MM.1S (cell line): ENCODE measurements at regions not wholly inside any gene's neighbourhood (a gene's known extent, or its start where the extent isn't known, plus 50 kb on each side); places are given as distances from the start of the nearest gene placed in this dataset.

ENCODE experiments used
- DNase-seq: peaks from one replicate; pipeline ENCODE4 v3.0.0-alpha.2; 2015
- H2AFZ ChIP-seq: fragments of 300-600 bp; sonication (generic); 2 replicates; pipeline ENCODE4 v1.6.0; 2016; ENCODE audit warnings: antibody characterized with exemption, low read length
- H3F3A ChIP-seq: fragments of 300-600 bp; sonication (generic); 2 replicates; pipeline ENCODE4 v1.6.1; 2016; ENCODE audit warnings: mild to moderate bottlenecking, antibody characterized with exemption, low read length, moderate library complexity, mixed read lengths; ENCODE audit not compliant: insufficient read depth
- H3K27ac ChIP-seq: fragments of 300-600 bp; sonication (generic); 2 replicates; pipeline ENCODE4 v1.5.1; 2016; ENCODE audit warnings: mild to moderate bottlenecking, low read length
- H3K27me3 ChIP-seq: fragments of 300-600 bp; sonication (generic); replicated peaks from 2 replicates; pipeline ENCODE4 v1.6.0; 2016; ENCODE audit warnings: low read length; ENCODE audit not compliant: insufficient read depth
- H3K36me3 ChIP-seq: fragments of 300-600 bp; sonication (generic); replicated peaks from 2 replicates; pipeline ENCODE4 v1.6.1; 2016; ENCODE audit warnings: mild to moderate bottlenecking, low read length, mixed read lengths; ENCODE audit not compliant: insufficient read depth
- H3K4me1 ChIP-seq: fragments of 300-600 bp; sonication (generic); 2 replicates; pipeline ENCODE4 v1.6.1; 2016; ENCODE audit warnings: low read length, mixed read lengths
- H3K4me2 ChIP-seq: fragments of 300-600 bp; sonication (generic); 2 replicates; pipeline ENCODE4 v1.6.0; 2016; ENCODE audit warnings: low read depth, low read length
- H3K4me3 ChIP-seq: fragments of 300-600 bp; sonication (generic); 2 replicates; pipeline ENCODE4 v1.5.1; 2016; ENCODE audit warnings: low read length, mixed read lengths
- H3K79me2 ChIP-seq: fragments of 300-600 bp; sonication (generic); 2 replicates; pipeline ENCODE4 v1.6.1; 2016; ENCODE audit warnings: mixed run types, low read length, mixed read lengths
- H3K9ac ChIP-seq: fragments of 300-600 bp; sonication (generic); 2 replicates; pipeline ENCODE4 v1.6.1; 2016; ENCODE audit warnings: low read length, mixed read lengths
- H3K9me2 ChIP-seq: fragments of 300-600 bp; sonication (generic); replicated peaks from 2 replicates; pipeline ENCODE4 v1.6.1; 2016; ENCODE audit warnings: mild to moderate bottlenecking, low read length, mixed read lengths; ENCODE audit not compliant: insufficient read depth
- H3K9me3 ChIP-seq: fragments of 300-600 bp; sonication (generic); replicated peaks from 2 replicates; pipeline ENCODE4 v1.6.1; 2016; ENCODE audit warnings: mild to moderate bottlenecking, low read length, mixed read lengths; ENCODE audit not compliant: insufficient read depth
- H4K20me1 ChIP-seq: fragments of 300-600 bp; sonication (generic); 2 replicates; pipeline ENCODE4 v1.6.1; 2016; ENCODE audit warnings: mild to moderate bottlenecking, low read length, moderate library complexity, mixed read lengths; ENCODE audit not compliant: insufficient read depth
- EZH2 ChIP-seq: fragments of 300-600 bp; sonication (generic); optimal IDR thresholded peaks from 2 replicates; pipeline ENCODE3; 2017; ENCODE audit warnings: low read depth, mild to moderate bottlenecking, antibody characterized with exemption, low read length, mixed read lengths
- EZH2phosphoT487 ChIP-seq: fragments of 300-600 bp; sonication (generic); IDR thresholded peaks from 2 replicates; pipeline ENCODE4 v1.6.1; 2018; ENCODE audit warnings: antibody characterized with exemption, low read length
- TF ChIP-seq, protein P1 (sequence below): fragments of 300-600 bp; sonication (generic); IDR thresholded peaks from 2 replicates; pipeline ENCODE4 v1.5.1; 2016; ENCODE audit warnings: antibody characterized with exemption, low read length, mixed read lengths

DNA sequence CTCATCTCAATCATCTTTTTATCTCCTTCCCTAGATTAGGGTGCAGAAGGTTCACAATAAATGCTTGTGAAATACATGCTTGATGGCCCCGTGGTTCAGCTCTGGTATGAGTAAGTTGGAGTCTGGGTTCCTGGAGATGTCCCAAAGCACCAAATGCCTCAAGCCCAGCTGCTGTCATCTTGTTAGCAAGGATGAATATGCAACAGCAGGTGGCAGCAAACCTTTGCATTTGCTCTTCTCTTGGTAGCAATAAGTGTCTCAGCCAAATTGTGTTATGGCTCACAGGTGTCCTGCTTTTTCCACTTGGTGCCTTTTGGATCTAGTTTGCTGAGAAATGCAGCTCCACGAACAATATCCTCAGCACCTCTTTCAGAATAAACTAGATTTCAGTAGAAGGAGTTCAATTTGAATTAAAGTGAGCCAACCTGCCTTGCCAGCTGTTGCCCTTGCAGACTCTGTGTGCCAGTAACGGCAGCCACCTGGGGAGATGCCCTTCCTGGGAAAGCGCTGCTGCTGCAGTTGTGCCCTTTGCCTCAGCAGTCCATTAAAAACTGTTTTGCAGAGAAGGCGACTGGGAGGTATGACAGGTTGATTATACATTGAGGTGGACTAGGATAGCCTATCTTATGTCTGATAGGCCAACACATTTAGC is 417.3 kb downstream of the SNAPC1 start:
- no peak for TF ChIP-seq EZH2phosphoT487
- no peak for TF ChIP-seq EZH2
- TF ChIP-seq, protein P1, sequence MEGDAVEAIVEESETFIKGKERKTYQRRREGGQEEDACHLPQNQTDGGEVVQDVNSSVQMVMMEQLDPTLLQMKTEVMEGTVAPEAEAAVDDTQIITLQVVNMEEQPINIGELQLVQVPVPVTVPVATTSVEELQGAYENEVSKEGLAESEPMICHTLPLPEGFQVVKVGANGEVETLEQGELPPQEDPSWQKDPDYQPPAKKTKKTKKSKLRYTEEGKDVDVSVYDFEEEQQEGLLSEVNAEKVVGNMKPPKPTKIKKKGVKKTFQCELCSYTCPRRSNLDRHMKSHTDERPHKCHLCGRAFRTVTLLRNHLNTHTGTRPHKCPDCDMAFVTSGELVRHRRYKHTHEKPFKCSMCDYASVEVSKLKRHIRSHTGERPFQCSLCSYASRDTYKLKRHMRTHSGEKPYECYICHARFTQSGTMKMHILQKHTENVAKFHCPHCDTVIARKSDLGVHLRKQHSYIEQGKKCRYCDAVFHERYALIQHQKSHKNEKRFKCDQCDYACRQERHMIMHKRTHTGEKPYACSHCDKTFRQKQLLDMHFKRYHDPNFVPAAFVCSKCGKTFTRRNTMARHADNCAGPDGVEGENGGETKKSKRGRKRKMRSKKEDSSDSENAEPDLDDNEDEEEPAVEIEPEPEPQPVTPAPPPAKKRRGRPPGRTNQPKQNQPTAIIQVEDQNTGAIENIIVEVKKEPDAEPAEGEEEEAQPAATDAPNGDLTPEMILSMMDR = peak; percentile 48
- peak; percentile 47 for DNase-seq
- no peaks in the 10 kb centered on the region for H3K36me3 ChIP-seq
- H3K9me2 ChIP-seq = no peaks in the 10 kb centered on the region
- H3K4me1 ChIP-seq = no peaks in the 10 kb centered on the region
- H3K9ac ChIP-seq = no peak overlapping the region
- H3K4me3 ChIP-seq = no peak overlapping the region
- H3K27ac ChIP-seq = no peak overlapping the region
- no peak overlapping the region for H3K4me2 ChIP-seq
- no peaks in the 10 kb centered on the region for H3F3A ChIP-seq
- no peak overlapping the region for H2AFZ ChIP-seq
- no peaks in the 10 kb centered on the region for H3K27me3 ChIP-seq
- no peaks in the 10 kb centered on the region for H3K9me3 ChIP-seq
- H3K79me2 ChIP-seq = no peaks in the 10 kb centered on the region
- no peaks in the 10 kb centered on the region for H4K20me1 ChIP-seq

DNA sequence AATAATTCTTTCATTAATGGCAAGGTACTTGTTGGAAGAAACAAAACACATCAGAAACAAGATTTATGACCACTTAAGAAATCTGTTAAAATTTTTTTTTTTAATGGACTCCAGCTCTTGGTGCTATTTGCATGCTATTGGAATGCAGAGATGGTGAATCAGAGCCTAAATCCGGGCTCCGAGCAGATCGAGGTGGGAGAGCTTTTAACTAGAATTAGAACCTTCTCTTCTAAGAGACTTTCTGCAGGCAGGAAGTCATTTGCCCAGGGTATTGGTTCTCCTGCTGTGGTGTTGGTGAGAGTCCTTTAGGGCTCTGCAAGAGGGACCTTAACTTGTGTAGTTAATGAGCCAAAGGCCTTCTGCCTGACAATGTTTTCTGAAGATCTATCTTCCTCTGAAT is 419.4 kb downstream of the SNAPC1 start:
- Histone ChIP-seq H3K27me3 (no peaks in the 10 kb centered on the region), H2AFZ (no peak overlapping the region), H3K4me3 (no peak overlapping the region), H3F3A (no peaks in the 10 kb centered on the region), H3K36me3 (no peaks in the 10 kb centered on the region), H3K27ac (no peak overlapping the region), H3K9me2 (no peaks in the 10 kb centered on the region), H3K4me1 (no peaks in the 10 kb centered on the region), H4K20me1 (no peaks in the 10 kb centered on the region), H3K9ac (no peak overlapping the region), H3K4me2 (no peak overlapping the region), H3K79me2 (no peaks in the 10 kb centered on the region), H3K9me3 (no peaks in the 10 kb centered on the region)
- no peak for DNase-seq
- TF ChIP-seq, protein P1 = no peak
- TF ChIP-seq EZH2phosphoT487 = no peak
- no peak for TF ChIP-seq EZH2

DNA sequence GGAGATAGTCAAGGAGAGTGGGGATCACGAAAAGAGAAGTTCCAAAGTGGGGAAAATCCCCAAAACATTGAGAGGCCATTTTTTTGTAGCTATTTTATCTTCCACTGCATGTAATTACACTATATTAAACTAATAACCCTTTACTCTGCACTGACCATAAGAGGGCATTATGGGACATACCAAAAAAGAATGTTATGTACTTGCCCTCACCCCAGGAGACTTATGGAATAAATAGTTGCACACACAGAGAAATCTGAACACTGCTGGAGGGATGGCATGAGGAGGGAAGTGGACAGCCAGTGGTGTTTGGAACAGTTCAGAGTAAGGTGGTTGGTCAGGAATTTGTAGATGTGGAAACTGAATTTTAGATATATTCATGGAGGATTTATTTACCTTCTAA is 422.9 kb downstream of the SNAPC1 start:
- no peaks in the 10 kb centered on the region for H3K9me3 ChIP-seq
- H3K36me3 ChIP-seq = no peaks in the 10 kb centered on the region
- no peaks in the 10 kb centered on the region for H3F3A ChIP-seq
- H3K4me3 ChIP-seq = no peak overlapping the region
- H3K27me3 ChIP-seq = no peaks in the 10 kb centered on the region
- H3K27ac ChIP-seq = no peak overlapping the region
- no peaks in the 10 kb centered on the region for H3K4me1 ChIP-seq
- H3K4me2 ChIP-seq = no peak overlapping the region
- H2AFZ ChIP-seq = no peak overlapping the region
- no peaks in the 10 kb centered on the region for H3K9me2 ChIP-seq
- no peaks in the 10 kb centered on the region for H3K79me2 ChIP-seq
- no peak for DNase-seq
- TF ChIP-seq EZH2phosphoT487 = no peak
- no peak for TF ChIP-seq EZH2
- TF ChIP-seq, protein P1 = no peak
- H4K20me1 ChIP-seq = no peaks in the 10 kb centered on the region
- no peak overlapping the region for H3K9ac ChIP-seq
